NOMO-1 treated with DMSO at 0.1 percent for 48 hours (cell line): ENCODE measurements at regions not wholly inside any gene's neighbourhood (a gene's known extent, or its start where the extent isn't known, plus 50 kb on each side); places are given as distances from the start of the nearest gene placed in this dataset.
A peak's percentile ranks its signal among the peaks of the same experiment; 100 is the strongest.
"Not testable (repeated sequence)": the region's sequence is repeated elsewhere in the genome, so short reads cannot be mapped to it uniquely, and the experiment has no call there.

Experiments
- DNase-seq: peaks from one replicate; lab custom pipeline; 2025; ENCODE audit not compliant: unreplicated experiment; lab: John Stamatoyannopoulos, UW

DNA sequence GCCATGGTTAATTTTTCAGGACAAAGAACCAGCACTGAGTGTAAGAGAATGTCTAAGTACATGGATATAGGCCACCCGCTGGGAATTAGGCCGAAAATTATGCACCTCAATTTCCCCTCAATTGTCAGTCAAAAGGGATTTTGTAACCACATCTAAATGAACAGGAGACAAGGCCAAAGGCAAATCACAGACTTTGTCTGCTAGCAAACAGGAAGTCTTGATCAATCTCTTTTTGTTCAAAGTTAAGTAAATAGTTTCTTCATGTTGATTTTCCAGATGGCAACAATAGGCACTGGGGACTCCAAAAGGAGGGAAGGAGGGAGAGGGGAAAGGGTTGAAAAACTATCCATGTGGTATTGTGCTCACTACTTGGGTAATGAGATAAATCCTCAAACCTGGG lies 276.0 kb downstream of the COG6 start:
- DNase-seq: no peak

DNA sequence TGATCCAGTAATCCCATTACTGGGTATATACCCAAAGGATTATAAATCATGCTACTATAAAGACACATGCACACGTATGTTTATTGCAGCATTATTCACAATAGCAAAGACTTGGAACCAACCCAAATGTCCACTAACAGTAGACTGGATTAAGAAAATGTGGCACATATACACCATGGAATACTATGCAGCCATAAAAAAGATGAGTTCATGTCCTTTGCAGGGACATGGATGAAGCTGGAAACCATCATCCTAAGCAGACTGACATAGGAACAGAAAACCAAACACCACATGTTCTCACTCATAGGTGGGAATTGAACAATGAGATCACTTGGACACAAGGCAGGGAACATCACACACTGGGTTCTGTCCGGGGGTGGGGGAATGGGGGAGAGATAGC lies 277.1 kb downstream of the COG6 start:
- not testable (repeated sequence) for DNase-seq

DNA sequence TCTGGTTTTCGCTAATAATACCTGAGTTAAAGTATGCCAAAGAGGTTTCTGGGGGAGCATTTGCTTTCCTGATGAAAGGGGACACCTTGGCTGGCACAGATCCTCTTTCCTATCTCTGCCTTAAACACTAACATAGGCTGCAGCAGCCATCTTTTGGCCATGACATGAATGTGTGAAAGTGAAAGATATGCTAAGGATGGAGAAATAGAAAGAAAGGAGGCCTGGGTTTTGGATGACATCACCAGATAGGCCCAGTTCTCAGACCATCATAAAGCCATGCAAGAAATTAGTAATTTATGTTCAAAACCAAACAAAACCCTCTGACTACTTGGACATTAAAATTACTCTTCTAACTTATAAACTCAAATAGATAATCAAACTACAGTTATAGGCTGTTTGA lies 279.7 kb downstream of the COG6 start:
- DNase-seq: no peak

DNA sequence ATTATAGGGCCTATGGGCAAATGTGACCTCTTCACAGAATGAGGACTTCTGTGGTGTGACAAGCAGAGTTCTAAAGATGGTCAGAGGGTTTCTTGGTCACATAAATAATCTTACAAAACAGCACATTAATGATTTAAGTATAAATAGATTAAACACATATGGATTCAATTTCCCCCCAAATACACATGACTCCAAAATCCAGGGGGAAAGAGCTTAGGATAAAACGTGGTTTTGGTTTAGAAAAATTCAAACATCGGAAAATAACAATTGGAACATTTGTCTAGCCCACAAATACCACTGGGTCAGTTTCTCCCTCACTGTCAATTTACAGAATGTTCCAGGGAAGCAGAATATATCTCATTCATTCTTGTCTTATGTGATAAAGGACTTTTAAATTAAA lies 283.1 kb downstream of the COG6 start:
- DNase-seq: no peak

DNA sequence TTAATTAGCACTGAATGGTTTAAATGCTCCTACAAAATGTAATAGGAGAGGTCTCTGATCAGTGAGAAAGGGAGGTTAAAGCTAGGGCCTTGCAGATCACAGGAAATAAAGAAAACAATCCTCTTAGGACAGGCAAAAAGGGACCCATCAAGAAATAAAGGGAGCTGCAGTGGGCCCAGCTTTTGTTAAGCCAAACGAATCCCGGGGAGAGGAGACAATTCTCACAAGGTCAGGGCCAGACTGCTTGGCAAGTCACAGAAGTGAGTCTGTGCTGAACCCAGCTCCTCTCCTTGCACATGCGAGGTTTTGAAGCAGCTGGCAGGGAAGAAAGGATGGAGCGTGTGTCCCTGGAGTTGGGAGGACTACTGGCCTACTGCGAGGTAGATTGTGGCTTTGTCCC lies 285.8 kb downstream of the COG6 start:
- DNase-seq: no peak

DNA sequence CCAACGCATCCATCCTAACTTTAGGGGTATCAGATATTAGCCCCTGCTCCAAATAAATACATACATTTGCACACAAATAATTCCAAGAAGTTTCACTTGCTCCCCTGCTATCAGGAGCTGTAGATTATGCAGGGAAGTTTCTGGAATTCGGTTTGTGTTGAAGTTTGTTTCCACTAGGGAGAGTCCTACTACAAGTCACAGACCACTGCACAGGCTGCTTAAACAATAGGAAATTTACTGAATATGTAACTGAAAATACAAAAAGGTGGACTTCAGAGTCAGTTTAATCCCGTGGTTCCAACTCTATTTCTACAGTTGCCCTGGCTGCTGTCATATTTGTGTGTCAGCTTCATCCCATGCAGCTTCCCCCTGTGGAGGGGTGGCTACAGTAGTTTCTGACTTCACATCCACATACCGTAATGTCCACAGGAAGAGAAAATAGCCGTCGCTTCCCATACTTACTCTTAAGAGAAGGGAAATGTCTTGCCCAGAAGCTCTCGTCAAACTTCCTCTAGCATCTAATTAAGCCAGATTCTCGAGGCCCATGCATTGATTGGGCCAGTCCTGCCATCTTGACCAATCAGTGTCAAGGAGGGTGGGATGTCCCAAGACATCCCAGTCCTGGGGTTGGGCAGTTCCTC lies 286.6 kb downstream of the COG6 start:
- no peak for DNase-seq

DNA sequence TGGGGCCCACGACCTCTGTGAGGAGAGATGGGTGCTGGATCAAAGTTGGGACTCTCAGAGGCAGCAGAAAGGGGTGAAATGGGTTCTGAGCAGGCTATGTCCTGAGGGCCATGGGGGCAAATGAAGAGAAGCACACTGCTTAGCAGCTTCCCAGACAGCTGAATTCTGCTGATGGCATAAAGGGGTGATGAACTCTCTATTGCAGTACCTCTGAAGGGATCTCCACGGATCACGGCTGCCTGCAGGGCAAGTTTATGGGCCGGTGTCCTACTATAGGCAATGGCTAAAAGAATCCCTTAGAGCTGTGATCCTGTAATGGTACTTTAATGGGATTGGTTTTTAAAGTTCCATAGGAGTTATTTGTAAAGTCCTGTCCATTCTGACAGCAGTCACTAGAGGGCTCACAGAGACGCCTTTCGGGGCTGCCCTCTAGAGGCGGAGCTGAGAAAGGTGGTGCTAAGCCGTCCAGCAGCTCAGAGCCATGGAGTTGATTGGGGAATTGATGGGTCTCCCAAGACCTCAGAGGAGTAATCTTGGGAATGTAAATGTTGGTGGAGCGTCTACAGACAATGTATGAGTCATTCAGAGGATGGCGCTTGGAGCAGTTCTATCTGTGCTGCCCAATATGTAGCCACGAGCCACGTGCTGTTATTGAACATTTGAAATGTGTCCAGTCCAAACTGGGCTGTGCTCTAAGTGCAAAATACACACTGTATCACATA lies 287.3 kb downstream of the COG6 start:
- DNase-seq: peak; percentile 49

DNA sequence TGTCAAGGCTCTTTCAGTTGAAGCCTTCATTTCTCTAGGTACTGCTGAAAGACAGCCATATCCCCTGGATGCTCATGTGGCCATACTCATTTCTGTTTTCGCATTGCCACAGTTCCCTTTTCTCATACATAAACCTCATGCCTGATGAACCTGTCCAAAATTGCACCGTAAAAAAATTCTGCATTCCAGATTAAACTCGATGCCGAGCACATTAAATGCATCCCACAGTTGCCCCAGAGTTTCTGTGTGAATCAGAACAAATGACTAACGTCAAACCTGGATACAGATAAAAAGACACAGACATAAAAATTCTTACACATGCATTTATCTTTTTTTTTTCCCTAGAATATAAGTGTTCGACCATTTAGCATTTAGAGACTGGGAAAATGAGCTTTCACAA lies 288.2 kb downstream of the COG6 start:
- no peak for DNase-seq

DNA sequence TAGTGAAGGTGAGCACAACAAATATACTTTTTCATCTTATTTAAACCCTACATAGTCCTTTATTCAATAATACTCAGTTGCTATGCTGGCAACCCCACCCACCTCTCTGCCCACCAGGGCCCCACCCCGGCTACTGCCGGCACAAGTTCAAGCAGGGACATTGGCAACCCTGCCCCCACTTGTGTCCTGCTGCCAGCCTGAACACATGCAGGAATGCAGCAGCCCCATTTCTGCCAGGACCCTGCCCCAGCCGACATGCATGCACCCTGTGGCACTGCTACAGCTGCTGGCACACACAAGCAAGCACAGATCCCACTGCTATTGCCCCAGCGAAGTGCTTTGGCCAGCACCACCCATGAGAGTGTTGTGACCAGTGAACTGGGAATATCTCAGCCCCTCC lies 289.8 kb downstream of the COG6 start:
- no peak for DNase-seq

DNA sequence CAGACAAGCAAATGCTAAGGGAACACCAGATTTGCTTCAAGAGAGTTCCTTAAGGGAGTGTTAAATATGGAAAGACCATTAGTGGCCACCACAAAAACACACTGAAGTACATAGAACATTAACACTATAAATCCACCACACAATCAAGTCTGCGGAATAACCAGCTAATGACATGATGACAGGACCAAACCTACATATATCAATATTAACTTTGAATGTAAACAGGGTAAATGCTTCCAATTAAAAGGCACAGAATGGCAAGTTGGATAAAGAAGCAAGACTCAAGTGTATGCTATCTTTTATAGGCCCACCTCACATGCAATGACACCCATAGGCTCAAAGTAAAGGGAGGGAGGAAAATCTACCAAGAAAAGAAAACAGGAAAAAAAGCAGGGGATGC lies 291.3 kb downstream of the COG6 start:
- DNase-seq: no peak

DNA sequence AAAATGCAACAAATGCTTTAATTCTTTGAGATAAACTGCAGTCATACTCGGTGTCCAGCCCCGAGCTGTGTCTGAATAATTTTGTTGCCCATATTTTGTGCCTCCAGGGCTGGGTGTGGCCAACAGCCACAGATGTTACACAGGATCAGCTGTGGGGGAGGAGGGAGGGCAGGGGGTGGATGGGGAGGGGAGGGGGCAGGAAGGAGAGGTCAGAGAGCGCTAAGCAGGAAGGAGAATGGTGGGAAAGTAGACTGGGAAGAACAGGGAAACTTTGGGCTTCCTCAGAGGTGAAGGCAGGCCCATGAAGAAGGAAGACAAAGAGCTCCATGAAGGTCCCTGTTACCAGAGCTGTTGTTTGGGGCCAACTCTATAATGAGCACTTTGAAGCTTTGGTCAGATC lies 295.8 kb downstream of the COG6 start:
- DNase-seq: no peak

DNA sequence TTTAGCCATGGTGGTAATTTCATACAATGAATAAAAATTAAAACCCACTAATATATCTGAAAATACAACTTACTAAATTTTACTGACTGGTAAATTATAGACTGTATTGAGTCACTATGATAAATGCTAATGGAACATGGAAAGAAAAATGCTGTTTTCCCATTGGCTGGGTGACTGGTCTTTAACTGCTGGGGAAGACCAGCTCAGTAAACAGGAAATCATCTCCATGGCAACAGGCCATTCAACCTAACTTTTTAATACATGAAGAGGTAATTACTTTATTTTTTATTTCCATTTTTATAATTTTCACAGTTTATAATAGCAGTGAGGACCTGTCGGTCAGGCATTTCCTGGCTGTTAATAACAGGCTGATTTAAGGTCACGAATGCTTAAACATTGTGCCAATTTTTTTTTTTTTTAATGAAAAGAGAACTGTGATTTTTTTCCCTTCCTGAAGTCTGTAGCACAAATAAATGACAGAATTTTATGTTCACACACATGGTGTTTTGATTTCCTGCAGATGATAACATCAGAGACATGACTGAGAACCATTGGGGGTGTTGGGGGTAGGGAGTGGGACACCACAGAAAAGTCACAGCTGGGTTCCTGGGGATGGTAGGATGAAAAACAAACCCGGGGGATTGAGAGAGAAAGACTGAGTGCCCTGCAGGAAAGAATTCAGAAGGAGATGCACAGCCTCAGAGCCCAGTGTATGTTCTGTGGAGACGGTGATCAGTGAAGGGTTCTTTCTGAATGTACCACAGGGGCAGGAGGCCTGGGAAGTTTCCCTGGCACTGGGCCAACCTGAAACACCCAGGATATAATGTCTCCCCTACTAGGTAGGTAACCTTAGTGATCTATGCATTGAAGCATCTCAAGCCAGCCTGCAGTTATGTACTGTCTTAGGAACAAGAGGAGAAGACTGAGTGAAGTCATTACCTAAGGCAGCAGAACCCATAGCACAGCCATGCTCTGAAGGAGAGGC lies 297.1 kb downstream of the COG6 start:
- DNase-seq: no peak

DNA sequence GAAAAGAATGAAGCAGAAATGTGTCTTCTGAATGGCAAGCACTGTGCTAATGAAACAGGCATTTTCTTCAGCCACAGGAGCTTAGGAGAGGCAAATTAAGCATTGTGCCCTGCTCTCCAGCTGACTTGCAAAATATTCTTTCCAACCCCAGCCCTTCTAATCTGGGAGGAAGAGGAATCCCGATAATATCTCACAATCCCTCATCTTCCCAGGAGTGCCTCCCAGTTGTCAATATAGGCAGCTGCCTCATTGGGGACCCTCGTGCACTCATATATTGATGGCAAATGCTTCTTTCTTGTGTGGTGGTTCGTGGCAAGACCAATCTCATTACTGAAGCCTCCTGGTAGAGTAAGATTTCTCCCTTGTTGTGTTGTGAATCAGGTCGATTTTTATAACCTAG lies 299.0 kb downstream of the COG6 start:
- no peak for DNase-seq

DNA sequence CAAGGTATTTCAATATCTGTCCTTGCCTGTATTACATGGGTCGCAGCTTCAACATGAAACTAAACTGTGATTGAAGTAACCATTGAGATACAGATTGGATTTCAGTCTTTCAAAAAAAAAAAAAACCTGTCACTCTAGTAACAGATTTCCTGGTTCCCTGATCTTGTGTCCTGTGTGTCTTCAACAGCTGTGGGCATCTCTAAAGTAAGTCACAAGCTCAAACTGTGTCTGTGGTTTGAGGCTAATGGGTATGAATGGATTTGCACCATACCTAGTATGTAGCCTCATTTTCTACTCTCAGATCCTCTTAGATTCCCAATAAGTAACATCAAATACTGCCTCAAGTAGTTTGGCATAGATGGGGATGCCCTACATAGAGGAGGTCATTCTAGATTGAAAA lies 300.1 kb downstream of the COG6 start:
- DNase-seq: no peak

DNA sequence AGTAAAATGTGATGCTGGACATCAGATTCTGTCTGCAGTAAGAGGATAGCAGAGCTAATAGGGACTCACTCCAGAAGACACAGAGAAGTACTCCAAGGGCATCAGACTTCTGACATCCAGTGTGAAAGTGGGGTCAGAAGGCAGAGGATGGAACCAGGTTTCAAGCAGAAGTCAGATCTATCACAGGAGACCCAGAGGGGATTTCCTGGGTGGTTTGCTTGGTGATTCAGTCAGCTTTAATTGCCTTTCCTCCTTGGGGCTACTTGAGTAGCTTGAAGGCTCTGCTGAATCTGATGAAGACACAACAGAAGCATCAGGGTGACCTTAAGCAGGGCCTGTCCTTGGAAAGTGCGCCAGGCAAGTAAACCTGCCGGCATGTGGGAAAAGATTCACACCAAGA lies 300.6 kb downstream of the COG6 start:
- DNase-seq: no peak

DNA sequence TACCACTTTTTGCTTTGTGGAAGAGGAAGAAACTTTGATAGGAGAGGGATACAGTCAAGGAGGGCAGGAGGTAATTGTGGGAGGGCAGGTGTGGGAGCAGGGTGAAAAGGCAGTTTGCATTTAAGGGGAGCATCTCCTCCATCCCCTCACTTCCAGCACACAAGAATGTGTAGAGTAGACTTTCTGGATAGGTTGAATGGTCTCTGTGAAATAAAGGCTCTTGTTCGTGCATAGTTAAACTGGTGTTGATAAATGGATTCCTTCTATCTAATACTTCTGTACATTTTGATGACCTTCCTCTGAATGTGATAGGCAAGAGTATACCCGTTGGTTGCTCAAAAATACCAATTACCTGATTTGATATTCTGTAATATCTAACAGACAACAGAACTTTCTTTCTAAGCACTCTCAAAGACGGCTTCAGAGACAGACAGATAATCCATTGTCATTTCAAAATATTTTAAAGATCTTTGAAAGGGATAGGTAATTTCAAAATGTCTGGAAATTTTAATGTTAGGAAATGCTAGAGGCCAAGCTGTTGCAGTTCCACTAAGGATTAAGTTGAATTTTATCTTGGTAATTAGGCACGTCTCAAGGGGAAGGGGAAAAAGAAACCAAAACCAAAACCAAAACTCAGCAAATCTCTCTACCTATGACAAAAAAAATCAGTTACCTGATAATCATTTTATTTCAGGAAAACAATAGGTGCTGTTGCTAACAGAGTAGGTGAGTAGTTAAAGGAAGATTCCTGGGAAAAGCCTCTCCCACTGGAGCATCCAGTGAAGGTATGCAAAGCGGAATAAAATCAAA lies 302.6 kb downstream of the COG6 start:
- no peak for DNase-seq

DNA sequence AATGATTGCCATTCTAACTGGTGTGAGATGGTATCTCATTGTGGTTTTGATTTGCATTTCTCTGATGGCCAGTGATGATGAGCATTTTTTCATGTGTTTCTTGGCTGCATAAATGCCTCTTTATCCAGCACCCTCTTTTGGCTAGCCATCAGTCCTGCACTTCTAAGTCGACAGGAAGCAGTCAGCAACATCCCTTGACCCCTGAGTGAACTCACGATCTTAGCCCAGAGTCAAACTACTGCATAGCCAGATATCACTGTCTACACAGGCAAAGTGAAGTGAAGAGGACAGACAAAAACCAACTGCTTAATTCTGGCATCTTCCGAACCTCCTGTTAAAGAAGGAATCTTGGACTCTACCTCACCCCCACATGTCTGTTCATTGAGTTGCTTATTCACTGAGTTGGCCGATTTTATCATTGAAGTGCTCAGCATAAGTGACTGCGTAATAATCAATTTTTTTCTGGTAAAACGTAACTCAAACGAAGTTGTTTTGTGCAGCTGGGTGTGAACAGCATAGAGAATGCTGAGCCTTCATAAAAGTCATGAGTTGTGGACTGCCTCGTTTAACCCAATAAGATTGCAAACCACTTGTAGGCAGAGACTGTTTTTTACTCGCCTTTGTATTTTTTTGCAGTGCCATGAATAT lies 304.2 kb downstream of the COG6 start:
- no peak for DNase-seq

DNA sequence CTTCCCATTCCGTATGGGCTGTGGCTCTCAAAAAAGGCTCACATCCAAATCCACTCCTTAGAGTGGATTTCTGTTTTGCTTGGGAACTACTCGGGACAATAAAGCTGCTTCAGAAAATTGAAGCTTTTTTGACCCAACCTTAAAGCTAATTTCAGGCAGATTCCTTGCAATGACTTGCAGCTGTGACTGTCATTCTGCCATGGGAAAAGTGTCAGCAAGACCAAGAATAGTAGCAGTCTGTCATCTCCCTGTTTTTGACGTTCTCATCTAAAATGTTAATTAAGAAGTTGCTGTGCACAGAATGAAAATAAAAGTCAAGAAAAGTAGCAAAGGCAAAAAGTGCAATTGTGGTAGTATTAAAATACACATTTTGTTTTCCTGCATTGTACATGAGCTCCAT lies 304.7 kb downstream of the COG6 start:
- no peak for DNase-seq

DNA sequence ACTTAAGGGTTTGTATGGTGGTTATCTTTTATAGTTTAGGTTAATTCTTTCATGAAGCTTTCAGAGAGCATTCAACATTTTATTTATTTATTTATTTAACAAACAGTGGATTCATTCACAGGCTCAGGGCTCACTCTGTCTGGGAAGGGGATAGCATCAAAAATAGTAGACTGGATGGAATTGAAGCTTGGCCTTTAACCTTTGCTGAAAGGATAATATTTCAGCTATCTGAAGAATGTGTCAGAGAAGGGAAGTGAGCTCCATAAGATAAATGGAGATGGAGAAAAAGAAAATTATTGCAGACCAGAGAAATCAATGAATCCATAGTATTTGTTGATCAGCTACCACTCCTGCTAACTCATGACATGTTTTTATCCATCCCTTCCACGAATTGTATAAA lies 305.6 kb downstream of the COG6 start:
- DNase-seq: no peak

DNA sequence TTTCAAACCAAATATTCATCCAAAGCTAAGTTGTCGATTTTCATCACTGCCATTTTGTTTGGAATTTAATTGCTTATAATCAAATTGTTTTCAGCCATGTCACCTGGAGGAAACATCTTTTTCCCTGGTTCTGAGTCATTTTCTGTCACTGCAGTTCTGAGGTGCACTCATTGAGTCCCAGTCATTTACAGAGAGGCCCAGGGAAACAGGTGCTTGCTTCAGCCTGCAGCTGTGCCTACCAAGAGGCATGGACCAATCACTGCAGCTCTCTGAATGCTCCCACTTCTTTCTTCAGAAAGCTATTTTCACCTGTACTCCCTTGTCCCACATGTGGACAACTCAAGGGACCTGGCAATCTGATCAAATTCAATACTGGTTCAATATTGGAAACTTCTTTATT lies 308.1 kb downstream of the COG6 start:
- no peak for DNase-seq

DNA sequence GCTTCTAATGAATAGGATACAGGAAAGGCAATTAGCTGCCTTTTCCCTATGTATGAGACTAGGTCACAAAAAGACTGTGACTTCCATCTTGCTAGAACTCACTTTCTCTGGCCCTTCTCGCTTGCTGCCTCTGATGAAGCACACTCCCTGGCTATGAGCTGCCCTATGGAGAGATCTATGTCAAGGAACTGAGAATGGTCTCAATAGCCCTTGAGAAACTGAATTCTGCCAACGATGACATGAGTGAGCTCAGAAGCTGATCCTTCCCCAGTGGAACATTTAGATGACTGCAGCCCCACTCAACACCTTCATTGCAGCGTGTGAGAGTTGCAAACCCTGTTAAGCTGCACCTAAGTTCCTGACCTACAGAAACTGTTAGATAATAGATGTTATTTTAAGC lies 309.8 kb downstream of the COG6 start:
- DNase-seq: no peak
